ENCODE measurements at regions not wholly inside any gene's neighbourhood (a gene's known extent, or its start where the extent isn't known, plus 50 kb on each side); places are given as distances from the start of the nearest gene placed in this dataset.

- no peak for DNase-seq (ENCODE audit: low spot score)
Measured at GRCh38 chr11:119886667-119887230, 157.7 kb upstream of the NECTIN1 start.

DNA sequence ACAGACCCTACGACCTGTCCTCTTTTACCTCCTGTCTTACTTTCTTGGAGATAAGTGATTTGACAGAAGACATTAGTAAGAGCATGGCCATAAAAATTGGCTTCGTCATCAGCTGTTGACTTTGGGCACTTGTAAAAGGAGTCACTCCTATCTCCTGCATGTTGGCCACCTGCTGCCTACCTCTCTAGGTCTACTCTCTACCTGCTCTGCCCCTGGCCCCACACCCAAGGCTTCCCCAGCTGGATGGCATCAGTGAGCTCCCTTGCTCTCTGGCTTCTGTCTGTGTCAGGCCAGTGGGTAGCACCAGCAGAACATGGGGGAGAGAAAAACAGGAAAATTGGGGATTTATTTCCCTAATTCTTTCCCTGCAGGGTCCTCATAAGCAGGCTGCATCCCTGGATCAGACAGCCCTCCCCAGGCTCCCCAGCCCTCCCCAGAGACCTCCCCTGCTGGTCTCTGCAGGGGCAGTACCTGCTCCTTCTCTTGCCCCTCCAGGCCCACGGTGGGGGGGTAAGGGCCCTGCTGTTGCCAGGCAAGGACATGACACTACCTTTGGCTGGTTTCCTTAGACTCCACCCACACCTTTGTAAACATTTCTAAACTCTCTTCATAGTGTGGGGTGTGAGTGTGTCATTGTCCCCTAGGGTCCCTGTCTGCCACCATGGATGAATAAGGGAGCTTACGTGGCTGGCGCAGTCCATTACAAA, 157.0 kb upstream of the NECTIN1 start:
- DNase-seq (ENCODE audit: low spot score): no peak

GRCh38 chr11:119885067-119885466, 156.1 kb upstream of the NECTIN1 start:
- DNase-seq (ENCODE audit: low spot score): no peak

DNA sequence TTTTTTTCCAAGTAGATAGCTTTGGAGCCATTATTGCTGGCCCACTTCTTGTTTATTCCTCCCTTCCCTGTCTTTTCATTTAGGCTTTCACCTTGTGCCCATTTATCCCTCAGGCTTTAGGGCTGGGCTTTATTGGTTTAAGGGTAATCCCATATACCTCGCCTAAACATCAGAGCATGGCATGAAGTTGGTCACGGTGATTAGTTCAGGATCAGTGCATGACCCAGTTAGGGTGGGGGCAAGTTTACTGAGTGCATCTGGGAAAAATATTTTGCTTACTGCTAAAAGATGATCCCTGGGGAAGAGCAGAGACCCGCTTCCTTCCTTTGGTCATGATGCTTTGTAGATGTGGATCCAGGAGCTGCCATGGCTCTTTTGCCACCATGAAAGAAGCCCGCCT, 153.3 kb upstream of the NECTIN1 start:
- DNase-seq (ENCODE audit: low spot score): no peak

DNA sequence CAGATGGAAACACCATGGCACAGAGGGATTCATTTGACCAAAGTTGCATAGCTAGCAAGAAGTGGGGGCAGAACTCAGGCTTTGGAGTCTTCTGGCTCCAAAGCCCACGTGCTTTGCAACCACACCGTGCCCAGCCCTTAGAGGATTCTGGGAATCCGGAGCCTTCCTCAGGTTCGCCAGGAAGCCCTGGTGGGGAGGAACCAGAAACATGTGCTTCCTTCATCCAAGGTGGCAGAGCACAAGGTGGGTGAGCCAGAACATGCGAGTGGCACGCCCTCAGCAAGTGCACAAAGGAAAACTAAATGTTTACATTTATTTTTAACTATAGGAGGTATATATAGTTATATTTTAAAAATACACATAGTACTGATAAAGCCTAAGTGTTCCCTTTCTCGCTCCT, 151.9 kb upstream of the NECTIN1 start:
- DNase-seq (ENCODE audit: low spot score): no peak

DNA sequence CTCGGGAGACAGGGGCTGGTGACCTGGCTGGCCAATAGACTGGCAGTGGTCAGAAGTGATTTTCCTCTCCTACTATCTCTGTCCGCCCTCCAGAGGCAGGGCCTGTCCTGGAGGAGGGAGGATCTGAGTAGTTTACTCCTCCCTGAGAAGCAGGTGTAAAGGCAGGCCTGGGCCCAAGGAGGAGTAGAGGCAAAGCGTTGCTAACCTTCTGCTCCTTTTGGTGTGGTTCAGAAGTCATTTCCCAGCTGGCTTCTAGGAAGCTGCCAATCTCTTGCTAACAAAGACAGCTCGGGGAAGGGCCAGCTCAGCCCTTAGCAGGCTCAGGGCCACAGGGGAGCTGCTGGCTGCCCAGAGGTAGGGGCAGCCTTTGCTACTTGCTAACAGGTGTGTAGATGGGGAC, 151.1 kb upstream of the NECTIN1 start:
- DNase-seq (ENCODE audit: low spot score): no peak

GRCh38 chr11:119878990-119879389, 150.0 kb upstream of the NECTIN1 start:
- no peak for DNase-seq (ENCODE audit: low spot score)

DNA sequence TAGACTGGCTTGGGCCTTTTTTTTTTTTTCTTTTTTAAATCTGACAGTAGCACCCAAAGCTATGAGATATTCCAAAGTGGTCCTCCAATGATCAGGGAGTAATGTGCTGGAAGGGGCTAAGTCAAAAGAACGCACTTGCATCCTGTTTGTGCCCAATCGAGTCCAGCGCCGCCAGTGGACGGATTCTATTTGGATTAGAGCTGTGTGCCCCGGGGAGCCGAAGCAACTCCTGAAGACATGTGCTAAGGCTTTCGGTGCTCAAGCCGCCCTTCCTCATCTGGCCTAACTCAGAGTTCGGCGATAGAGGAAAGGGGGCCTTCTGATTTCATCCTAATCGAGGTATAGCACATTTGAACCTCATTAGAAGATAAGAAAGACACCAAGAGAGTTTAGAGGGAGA, 147.8 kb upstream of the NECTIN1 start:
- DNase-seq (ENCODE audit: low spot score): no peak

DNA sequence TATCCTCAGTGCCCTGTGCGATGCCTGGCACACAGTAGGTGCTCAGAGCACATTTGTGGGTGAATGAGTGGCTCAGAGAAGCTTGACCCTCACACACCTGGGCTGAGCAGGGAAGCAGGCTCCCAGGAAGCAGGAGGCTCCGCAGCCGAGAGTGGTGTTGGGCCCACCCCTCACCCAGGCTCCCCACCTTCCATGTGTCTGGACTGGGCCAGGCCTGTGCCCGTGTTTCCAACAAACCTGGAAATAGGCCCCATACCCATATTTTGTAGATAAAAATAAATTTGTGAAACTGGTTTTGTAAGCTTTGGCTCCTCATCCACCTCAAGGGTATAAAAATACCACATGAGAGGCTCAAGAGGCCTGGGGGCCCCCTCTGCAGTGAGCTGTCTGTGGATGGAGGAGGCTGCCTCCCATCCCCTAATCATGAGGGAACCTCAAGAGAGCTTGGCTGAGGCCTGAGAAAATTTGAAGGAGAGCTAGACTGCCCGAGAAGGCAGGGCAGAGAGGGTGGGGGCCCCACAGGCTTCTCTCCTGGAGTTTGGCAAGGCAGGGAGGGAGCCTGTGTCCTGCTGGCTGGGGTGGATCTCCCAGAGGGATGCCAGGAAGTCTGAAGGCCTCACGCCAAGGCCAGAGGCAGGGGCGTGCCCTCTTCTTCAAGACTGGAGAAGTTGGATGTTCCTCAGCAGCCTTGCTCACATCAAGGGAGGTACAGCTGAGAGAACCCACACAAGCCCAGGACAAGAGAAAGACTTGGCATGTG, 147.0 kb upstream of the NECTIN1 start:
- DNase-seq (ENCODE audit: low spot score): peak; percentile 57

GRCh38 chr11:119874660-119875238, 145.7 kb upstream of the NECTIN1 start:
- no peak for DNase-seq (ENCODE audit: low spot score)

GRCh38 chr11:119873761-119874421, 144.9 kb upstream of the NECTIN1 start:
- no peak for DNase-seq (ENCODE audit: low spot score)

DNA sequence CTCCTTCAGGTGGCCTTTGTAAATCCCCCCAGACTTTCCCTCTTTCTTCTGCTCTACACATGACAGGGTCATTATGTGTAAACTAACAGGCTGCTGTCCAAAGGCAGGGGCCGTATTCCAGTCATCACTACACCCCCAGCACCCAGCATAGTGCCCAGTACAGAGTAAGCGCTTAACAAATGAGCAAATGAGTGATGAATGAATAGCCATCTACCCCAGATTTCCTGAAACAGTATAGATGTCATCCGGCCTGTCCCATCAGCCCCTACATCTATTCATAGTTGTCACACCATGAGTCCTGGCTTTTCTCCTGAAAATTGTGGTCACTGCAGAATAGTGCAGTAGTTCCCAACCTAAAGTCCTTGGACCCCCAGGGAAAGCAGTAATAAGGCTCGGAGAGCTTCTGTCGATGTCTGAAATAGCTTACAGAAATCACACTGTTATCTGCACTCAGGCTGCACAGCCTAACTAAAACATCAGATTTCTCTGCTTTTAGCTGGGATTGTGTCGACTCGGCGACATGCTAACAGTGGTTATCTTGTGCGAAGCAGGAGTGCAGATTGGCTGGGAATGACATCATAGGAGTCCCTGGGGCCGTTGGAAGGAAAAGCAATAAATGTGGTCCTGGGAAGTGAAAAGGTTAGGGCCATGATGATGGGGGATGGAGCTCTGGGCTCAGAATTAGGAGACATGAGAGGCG, 143.8 kb upstream of the NECTIN1 start:
- peak; percentile 23 for DNase-seq (ENCODE audit: low spot score)

- DNase-seq (ENCODE audit: low spot score): peak; percentile 56
Measured at GRCh38 chr11:119865661-119866156, 136.7 kb upstream of the NECTIN1 start.

- no peak for DNase-seq (ENCODE audit: low spot score)
Measured at GRCh38 chr11:119864836-119865235, 135.8 kb upstream of the NECTIN1 start.

GRCh38 chr11:119863851-119864601, 135.0 kb upstream of the NECTIN1 start:
- peak; percentile 85 for DNase-seq (ENCODE audit: low spot score)

DNA sequence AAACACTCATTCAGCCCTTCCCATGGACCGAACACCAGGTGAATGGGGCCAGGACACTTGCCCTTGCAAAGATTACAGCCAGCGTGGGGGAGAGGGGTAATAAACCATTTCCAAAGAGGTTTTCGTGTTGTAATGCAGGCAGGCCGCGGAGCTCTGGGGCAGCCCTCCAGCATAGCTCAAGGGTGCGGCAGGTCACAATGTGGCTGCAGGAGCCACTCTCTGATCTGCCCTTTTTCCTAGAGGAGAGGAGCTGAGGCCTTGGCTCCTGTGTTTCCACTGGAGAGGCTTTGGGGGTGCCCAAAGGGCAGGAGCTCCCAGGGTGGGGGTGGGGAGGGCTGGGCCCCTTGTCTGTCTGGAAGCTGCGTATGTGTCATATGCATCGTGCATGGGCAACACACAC, 134.2 kb upstream of the NECTIN1 start:
- no peak for DNase-seq (ENCODE audit: low spot score)

DNA sequence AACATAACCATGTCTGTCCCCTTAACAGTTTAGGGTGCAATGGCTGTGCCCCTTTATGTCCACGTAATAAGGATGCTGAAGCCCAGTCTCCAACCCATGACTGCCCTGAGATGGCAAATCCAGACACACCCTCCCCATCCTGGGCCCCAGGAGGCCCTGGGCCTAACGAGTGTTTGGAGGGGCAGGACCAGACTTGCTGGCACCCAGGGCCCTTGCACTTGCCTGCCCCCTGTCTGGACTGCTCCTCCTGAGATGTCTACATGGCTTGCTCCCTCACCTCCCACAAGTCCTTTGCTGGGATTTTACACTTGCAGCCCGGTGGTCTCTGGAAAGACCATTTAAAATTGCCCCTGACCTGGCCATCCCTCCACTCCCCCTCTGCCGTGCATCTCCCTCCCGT, 132.2 kb upstream of the NECTIN1 start:
- DNase-seq (ENCODE audit: low spot score): no peak

- no peak for DNase-seq (ENCODE audit: low spot score)
Measured at GRCh38 chr11:119860561-119861094, 131.6 kb upstream of the NECTIN1 start.

DNA sequence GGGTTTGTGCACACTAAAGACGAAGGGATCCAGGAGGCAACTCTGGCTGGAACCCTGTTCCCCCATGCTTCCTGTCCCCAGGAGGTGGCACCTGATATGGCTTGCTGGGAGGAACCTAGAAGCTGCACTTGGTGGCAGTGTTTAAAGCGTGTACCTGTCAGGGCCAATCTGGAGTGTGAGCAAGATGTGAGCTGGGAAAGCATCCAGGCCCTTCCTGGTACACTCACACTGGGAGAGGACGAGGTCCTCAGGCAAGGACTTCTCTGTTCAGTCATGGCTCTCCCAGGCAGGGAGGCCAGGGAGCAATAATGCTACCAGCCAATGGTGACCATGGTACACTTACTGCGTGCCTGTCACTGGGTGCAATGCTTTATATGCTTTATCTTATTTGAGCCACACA, 130.7 kb upstream of the NECTIN1 start:
- no peak for DNase-seq (ENCODE audit: low spot score)

- DNase-seq (ENCODE audit: low spot score): peak; percentile 79
Measured at GRCh38 chr11:119858288-119858687, 129.3 kb upstream of the NECTIN1 start.

Measured in umbilical cord (tissue), 1 donor.